NCI-H2227 (cell line): ENCODE measurements at regions not wholly inside any gene's neighbourhood (a gene's known extent, or its start where the extent isn't known, plus 50 kb on each side); places are given as distances from the start of the nearest gene placed in this dataset.
"Not testable (repeated sequence)": the region's sequence is repeated elsewhere in the genome, so short reads cannot be mapped to it uniquely, and the experiment has no call there.

Experiments
- DNase-seq: peaks from one replicate; lab custom pipeline; 2025; ENCODE audit not compliant: unreplicated experiment; lab: John Stamatoyannopoulos, UW

DNA sequence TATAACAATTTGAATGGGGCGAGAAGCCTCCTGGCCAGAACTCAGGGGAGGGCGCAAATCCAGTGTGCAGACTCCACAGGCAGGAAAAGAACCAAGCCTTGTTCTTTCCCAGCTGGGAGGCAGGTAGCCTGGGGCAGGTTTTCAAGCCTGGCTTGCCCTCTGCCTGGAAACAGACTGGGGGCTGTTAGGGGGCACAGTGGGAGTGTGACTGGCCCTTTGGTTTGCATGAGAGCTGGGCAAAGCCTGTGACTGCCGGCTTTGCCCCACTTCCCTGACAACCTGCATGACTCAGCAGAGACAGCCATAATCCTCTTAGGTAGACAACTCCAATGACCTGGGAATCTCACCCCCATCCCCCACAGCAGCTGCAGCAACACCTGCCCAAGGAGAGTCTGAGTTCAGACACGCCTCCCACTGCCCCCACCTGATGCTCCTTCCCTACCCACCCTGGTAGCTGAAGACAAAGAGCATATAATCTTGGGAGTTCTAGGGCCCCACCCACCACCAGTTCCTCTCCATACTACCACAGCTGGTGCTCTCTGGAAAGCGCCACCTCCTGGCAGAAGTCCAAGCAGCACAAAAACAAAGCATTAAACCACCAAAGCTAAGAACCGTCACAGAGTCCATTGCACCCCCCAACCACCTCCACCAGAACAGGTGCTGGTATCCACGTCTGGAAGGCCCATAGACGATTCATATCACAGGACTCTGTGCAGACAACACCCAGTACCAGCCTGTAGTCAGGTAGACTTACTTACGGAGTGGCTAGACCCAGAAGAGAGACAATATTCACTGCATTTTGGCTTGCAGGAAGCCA, 402.5 kb downstream of the STK39 start:
- DNase-seq = no peak

DNA sequence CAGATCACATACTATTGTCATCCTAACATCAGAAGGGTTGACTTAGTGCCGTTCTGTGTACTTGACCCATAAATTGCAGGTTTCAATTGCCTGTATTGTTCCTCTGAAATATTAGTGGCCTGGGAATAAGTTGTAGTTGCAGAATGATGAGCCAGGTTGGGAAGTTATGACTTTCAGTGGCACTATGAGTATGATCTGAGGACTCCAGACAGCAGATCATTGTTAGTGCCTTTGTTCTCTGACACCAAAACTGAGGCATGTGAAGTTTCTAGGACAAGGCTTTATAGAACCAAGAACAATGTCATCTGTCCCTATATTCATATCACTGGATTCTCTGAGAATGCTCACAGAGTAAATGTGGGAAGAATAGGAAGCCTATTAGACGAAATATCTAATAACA, 403.7 kb downstream of the STK39 start:
- no peak for DNase-seq

DNA sequence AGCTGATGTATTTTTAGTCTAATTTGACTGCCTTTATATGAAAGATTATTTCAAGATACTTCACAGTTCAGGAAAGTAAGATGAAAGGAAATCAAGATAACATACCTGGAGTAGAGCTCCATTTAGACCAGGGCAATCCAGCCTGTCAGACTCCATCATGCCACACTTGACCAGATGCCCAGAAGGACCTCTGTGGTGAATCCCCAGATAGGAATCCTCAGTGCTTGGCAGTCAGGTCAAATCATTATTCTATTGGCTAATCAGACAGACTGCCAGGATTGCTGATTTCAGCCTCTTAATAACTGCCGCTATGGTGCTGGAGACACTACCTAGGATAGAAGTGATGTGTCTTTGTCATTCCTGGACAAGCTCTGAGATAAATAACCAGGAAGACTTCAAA, 404.2 kb downstream of the STK39 start:
- DNase-seq = no peak

DNA sequence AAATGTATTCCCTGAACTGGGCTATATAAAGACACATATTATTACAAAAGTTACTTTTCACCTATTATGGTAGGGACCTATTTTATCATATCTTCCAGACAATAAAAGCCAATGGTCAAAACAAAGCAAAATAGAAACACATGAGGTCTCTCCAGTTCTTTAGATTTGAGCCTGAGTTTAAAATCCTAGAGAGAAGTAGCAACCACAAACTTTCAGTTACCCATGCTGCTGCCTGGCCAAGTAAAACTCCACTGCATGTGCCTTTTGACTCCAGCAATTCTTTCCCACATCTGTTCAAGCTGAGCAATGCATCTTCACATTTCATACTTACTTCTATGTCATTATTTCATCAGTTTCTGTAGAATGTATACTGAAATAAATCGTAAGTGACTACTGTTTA, 405.3 kb downstream of the STK39 start:
- no peak for DNase-seq

DNA sequence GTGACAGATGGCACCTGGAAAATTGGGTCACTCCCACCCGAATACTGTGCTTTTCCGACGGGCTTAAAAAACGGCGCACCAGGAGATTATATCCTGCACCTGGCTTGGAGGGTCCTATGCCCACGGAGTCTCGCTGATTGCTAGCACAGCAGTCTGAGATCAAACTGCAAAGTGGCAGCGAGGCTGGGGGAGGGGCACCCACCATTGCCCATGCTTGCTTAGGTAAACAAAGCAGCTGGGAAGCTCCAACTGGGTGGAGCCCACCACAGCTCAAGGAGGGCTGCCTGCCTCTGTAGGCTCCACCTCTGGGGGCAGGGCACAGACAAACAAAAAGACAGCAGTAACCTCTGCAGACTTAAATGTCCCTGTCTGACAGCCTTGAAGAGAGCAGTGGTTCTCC, 412.1 kb downstream of the STK39 start:
- DNase-seq = not testable (repeated sequence)

DNA sequence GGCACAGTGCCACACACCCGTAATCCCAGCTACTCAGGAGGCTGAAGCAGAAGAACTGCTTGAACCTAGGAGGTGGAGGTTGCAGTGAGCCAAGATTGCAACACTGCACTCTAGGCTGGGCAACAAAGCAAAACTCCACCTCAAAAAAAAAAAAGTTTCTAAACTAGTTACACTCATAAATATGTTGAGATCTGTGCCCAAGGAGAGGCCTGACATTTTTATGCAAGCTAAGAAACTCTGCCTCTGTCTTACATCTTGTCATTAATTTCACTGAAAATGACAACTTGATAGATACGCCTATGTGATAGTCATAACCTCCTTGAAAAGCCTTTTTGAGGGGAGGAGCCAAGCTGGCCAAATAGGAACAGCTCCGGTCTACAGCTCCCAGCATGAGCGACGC, 412.7 kb downstream of the STK39 start:
- DNase-seq = no peak

DNA sequence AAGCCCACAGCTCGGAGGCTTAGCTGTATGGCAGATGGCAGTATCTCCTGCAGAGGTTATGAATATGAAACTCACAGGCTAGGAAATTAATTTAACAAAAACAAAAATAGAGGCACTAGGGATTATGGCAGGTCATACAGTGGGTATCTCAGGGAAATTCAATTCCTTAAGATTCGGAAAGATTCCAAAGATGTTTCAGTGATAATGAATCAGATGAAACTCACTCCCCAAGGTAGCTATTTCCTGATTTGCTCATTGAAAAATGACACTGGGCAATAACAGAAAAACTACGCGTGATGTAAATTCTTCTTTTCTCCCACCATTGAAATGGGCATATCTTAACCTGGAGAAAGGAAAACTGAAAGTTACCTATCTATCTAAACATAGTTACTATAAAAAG, 414.1 kb downstream of the STK39 start:
- no peak for DNase-seq

DNA sequence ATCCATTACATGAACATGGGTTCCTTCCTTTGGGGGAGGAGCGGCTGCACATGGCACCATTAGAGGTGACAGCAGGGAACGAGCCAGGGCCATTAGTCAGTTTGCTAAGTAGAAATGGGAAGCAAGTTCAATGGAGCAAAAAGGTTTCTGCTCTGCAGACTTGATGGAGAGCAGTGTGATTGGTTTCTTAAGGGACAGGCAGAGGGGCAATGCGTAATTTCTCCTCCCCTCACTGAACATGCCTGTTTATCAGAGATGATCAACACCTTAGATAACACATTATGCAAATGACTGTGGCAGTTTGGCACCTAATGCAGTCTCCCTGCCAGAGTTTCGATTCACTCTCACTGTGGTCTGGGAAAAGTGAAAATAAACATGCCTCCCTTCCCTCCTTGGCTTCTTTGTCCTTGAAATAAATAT, 414.5 kb downstream of the STK39 start:
- DNase-seq = no peak

DNA sequence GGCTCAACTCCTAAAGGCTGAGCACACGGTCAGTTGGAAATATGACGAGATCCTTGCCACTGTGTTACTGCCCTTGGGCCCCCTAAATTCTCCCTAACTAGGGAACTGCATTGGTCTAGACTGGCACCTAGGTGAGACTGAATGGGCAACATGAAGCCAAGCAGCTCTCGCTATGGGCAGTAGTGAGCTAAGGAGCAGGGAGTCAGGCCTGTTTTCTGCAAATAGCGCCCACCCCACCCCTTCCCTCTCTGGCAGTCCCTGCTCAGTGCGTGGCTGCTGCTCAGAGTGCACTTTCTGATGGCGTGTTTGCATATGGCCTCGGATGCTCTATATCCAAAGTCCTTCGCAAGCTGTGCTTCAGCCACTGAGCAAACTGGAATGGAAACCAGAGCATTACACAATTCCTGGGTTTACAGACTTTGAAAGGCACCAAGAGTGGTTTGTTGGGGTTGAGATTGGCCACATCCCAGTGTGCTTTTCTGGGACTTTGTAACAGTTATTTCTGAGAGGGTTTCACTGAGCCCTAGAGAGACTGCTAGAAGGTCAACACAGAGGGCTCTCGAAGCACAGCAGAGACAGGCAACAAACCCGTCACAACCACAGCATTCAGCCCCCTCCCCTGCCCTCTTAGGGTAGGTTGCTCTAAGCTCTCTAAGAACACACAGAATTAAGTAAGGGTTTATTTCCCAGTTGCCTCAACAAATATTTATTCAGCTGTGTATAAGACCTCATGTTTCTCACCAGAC, 419.9 kb downstream of the STK39 start:
- no peak for DNase-seq

DNA sequence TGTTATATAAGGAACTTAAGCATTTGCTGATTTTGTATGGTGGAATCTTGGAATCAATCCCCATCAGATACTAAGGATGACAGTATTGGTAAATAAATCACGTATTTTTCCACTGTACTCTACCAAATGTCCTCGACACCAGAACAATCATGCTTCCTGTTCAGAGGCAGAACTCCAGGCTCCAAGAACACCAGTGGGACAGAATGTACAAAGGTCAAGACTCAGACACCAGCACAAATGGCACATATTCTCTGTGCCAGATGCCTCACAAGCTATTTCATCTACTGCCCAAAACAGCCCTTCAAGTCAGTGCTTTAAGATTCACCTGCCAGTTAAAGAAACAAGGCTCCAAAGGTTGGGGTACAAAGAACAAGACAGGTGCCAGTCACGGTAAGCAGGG, 420.5 kb downstream of the STK39 start:
- no peak for DNase-seq

DNA sequence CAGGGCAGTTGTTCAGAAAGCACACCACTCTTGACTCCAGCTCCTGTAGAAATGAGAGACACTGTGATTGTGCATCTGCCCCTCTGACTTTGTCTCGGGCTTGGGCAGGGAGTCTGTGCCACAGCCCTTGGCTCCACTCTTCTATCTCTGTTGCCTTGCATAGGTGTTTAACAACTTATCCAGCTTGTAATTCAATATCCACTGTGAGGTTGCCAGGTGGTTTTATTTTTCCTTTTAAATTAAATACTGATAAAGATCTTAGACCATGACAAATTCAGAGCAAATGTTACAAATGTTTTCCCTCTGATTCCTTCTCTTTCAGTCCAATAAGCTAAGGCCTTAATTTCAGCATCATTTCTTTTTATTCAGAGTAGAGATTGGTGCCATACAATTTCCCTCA, 421.7 kb downstream of the STK39 start:
- DNase-seq = no peak

DNA sequence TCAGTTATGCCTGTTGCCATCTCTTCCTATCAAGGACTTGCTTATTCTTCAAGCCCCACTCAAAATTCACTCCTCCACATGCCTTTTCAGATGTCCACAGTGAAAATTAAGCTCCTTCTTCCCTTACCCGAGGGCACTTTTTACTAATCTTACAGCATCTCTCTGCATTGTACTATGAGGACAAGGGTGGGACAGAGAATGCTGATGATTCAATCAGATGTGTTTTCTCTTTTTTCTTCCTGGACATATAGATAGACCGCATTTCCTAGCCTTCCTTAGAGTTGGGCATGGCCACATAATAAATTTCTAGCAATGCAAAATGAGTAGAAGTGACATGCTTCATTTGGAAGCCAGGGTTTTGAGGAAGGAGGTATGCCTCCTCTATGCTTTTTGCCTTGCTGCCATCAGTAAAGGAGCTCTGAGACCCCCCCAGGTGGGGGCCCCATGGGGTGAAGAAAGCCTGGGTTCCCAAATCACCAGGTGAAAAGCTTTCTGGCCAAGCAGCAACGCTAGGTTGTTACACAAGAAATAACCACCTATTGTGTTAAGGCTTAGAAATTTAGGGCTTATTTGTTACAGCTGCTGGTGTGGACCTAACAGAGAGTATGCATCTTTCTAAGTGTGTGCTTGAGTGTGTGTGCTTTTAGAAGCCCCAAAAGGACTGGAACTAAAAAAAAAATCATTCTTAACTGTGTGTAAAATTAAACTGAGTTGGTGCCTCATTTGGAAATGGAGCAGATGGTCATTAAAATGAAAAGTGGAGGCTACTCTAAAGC, 424.5 kb downstream of the STK39 start:
- no peak for DNase-seq

DNA sequence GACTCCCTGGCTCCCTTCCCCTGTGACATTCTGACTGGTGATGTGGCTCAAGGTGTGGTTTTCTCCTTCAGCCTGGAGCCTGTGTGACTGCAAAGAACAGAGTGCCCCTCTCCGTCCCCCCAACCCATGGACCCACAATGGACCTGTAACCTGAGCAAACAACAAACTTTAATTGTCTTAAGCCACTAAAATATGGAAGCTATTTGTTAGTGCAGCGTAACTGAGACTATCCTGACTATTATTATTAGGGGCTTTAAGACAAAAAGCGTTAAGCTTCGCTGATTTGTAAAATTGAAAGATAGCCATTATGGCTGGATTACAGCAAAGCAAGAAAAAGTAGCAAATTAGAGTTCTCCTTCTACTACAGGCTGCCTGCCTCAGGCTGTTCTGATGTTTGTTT, 426.9 kb downstream of the STK39 start:
- DNase-seq = no peak

DNA sequence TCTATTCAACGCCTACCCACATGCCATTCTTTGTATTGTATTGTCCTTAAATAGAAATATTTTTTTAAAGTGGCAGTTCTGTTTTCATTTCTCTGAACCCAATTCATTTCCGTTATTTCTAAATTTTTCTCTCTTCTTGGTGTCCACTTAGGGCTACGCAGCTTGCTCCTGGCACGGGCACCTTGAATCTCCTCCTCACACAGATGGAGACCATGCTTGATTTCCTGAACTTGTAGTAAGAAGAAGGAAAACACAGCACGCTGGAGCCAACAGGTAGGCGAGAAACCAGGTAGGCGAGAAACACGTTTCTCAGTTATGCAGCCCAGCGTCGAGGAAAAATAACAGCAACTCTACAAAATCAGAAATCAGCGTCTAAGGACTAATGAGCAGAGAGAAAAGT, 428.9 kb downstream of the STK39 start:
- DNase-seq = no peak

DNA sequence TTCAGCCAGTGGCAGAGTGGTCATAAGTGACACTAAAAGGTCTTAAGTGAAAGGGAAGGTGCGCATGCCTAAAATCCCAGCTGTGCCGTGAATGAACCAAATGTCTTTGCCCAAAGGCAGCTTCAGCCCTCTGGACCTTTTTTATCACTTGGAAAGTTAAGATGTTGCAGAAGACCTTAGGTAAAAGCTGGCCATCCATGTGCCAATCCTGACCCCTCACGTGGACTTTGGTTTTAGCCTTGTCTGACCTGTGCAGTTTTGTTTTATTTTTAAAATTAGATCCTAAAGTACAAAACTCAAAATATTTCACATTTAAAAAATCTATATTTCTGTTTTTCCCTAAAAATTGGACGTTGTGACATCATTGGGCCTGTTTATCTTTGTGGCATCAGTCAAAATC, 429.5 kb downstream of the STK39 start:
- DNase-seq = no peak

DNA sequence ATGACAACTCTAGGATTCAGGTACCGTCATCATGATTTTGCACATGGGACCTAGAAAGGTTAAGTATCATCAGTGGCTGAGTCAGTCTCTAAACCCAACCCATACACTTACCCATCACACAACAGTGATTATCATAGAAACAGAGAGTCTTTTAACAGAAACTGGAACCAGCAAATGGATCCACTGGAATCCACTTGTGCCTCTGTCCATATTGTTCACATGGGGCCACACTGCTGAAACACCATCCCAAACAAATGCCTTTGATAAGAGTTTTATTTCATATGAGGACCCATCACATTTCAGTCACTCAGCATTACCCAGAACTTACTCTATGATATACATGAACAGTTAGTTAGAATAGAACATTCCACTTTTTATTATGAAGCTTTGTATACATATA, 430.0 kb downstream of the STK39 start:
- DNase-seq = no peak

DNA sequence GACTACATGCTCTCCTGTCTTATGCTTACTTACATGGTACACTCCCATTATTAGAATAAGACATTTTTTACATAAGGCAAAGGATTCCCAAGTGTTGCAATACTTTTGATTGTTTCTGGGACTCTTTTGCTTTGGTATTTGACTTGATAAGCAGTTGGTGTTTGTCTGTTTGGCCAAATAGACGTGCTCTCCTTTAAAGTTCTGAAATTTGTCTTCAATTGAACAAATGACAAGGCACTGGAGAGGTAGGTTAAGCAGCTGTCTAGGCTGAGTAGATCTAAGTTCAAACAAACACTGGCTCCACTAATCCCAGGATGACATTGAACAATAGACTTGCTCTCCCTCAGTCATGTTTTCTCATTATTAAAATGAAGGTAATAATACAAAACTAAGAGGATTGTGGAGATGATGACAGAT, 430.5 kb downstream of the STK39 start:
- DNase-seq = no peak

DNA sequence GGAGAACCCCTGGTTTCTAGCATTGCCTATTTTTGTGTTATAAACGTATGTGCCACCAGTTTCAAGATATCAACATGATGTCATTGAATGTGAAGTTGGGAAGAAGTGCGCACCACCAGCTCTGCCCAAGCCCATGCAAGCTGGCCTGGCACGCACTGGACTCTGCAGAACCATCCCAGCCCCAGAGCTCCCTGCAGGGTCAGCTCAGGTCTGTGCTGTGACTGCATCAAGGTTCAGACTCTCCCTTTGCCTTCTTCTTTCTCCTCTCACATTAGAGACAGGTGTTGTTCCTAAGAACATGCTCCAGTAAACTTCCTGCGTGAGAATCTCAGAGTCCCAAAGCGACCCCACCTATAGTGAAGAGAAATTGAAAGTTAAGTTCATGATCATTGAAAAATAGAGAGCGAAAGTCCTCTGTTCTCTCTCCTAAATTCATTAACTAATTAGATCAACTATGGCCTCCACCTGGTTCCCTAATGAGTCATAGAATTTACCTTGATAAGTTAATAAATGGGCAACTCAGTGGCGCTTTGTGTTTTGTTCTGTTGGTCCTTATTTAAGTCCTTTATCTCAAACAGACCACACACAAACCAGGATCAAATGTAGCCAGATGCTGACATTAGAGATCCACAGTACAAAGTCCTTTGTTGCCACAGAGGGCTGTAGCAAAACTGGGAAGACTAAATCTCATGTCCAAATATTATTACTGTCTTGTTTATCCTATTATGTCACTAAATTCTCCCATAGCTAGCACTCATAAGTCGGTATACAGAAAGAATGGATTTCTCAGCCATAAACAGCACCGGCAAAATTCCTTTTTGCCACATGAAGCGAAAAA, 432.3 kb downstream of the STK39 start:
- no peak for DNase-seq

DNA sequence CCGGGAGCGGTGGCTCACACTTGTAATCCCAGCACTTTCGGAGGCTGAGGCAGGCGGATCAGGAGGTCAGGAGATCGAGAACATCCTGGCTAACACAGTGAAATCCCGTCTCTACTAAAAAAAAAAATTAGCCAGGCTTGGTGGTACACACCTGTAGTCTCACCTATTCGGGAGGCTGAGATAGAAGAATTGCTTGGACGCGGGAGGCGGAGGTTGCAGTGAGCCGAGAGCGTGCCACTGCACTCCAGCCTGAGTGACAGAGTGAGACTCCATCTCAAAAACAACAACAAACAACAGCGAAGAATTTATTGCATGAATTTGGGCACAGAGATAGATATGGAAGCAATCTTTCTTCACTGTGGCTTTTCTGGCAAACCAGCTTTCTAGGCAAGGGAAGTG, 432.9 kb downstream of the STK39 start:
- not testable (repeated sequence) for DNase-seq

DNA sequence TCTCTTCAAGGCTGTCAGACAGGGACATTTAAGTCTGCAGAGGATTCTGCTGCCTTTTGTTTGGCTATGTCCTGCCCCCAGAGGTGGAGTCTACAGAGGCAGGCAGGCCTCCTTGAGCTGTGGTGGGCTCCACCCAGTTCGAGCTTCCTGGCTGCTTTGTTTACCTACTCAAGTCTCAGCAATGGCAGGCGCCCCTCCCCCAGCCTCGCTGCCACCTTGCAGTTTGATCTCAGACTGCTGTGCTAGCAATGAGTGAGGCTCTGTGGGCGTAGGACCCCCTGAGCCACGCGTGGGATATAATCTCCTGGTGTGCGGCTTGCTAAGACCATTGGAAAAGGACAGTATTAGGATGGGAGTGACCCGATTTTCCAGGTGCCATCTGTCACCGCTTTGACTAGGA, 437.6 kb downstream of the STK39 start:
- DNase-seq = not testable (repeated sequence)

DNA sequence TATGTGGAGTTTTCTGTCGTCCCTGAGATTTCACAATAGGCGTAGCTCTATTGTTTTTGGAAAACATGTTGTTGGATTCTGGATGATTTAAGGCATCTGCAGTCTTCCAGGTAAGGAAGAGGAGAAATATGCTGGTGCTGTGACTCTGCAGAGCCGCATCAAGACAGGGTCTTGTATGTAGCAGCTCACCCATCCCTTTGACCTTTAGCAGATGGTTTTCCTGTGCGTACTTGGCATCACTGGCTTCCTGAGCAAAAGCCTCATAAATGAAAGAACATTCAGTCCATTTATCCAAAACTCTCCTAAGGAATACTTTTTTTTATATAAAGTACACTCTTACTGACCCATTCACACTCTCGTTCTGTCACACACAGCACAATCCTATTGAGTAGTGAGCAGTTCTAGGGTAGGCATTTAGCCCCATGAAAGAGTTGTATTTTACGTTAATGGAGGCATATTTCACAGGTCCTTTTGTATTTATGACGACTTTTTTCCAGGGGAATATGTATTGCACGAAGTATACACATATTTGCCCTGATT, 443.9 kb downstream of the STK39 start:
- DNase-seq = no peak
